HuH-7.5 (cell line): ENCODE measurements at regions not wholly inside any gene's neighbourhood (a gene's known extent, or its start where the extent isn't known, plus 50 kb on each side); places are given as distances from the start of the nearest gene placed in this dataset.

Experiments used
- DNase-seq: peaks from one replicate; pipeline ENCODE4 v3.0.0; 2011; ENCODE audit warnings: low spot score

DNA sequence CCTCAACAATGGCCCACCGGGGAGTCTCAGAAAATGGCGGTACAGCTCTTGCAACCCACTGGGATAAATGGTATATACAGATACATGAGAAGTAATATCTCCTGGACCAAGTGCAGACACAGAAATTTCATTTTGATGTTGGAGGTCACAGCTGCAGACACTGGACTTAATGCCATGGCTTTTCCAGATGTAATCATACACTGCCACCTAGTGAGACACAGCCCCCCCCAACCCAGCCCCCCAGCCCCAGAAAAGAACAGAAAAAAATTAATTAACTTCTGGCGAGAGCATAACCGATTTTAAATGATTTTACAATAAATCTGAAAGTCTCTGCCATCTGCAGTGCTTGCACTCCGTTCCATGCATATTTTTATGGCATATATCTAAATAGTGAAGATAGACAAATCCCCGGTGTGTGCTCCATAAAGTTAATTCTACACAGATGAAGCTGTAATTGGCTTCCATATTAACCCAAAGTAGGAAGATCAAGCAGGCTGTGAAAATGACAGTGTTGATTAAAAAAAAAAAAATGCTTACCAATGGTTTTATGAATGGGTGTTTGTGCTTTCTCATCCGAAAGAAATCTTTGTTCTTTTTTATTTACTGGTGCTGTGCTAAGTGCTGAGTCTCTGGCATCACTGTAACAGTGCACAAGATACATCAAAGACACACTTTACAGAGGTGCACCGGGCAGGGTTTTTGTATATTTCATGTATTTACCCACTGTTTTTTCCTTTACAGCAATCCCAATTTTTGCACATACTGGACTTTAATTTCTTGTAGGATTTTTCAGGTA, 804.1 kb downstream of the TFAP2A start:
- no peak for DNase-seq

DNA sequence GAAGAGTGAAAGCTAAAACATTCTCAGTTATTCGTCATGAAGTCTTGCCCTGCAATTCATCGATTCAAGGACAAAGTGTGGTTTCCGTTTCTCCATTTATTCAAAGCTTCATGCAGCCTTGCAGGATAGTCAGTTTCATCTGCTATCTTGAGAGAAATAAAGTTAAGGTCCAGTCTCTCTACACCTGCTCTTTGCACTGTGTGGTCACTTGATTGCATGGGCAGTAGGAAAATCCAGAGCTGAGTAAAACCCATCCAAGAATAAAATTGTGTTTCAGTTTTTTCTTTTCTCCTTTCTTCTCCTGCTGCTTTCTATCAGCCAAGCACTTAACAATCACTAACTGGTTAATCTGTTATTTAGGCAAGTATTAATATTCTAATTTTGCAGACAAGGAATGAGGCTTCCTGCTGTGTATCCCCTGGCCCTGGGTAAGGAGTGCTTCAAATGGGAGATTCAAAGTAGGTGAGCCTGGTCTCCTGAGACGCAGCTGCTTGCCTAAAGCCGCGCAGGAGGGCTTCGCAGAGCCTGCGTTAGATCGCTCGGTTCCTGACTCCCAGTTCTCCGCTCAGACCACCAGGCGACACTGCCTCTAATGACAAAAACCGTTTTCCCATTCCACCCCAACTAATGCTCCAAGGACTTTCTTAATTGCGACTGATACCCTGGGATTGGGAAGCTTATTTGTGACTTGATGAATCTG, 808.3 kb downstream of the TFAP2A start:
- DNase-seq = no peak

- DNase-seq = no peak
Observed at GRCh38 chr6:9594746-9595145, 820.1 kb downstream of the TFAP2A start.

- no peak for DNase-seq
Observed at GRCh38 chr6:9593554-9593953, 821.3 kb downstream of the TFAP2A start.

DNA sequence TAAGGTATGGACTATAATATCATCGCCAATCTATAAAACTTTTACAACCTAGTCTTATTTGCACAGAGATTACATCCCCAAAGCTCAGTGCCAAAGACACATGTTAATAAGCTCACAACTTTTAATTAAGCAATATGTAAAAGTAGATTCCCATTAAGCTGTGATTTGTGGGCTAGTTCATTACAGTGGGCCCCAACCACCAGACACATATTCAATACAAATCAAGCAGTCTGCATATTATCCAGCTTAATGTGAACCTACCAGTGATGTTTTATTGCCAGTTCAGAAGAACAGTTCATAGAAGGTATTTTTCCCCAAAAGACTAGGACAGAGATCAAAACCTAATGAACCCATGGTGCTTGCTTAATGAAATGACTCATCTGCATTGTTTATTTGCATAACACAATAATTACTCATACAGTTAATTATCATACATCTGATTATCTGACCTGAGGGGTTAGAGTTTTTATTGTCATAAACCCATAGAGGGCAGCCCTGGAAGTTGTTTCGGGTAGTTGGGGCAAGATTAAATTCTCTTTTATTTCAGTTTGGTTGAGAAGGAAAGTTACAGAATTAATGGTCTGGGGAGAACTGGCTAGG, 831.0 kb downstream of the TFAP2A start:
- DNase-seq = no peak

- no peak for DNase-seq
Observed at GRCh38 chr6:9581155-9581554, 833.7 kb downstream of the TFAP2A start.

GRCh38 chr6:9576521-9576920, 838.4 kb downstream of the TFAP2A start:
- no peak for DNase-seq

DNA sequence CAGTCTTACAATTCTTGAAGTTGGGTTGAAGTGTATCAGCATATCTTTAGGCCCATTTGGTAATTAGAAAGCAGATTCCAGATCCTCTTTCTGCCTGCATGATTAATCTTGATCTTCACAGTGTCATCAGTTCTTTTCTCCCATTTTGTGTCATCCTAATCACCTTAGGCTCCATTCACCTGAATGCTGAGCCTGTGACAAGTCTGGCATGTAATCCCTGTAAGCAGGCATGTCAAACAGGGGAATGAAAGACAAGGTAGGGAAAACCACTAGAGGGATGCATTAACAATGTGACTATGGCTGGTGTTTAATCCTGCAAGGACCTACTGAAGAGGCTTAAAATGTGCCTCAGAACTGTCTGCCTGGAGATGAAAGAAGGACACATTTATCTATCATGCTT, 848.8 kb downstream of the TFAP2A start:
- no peak for DNase-seq

- DNase-seq = no peak
Observed at GRCh38 chr6:9564021-9564420, 850.9 kb downstream of the TFAP2A start.

DNA sequence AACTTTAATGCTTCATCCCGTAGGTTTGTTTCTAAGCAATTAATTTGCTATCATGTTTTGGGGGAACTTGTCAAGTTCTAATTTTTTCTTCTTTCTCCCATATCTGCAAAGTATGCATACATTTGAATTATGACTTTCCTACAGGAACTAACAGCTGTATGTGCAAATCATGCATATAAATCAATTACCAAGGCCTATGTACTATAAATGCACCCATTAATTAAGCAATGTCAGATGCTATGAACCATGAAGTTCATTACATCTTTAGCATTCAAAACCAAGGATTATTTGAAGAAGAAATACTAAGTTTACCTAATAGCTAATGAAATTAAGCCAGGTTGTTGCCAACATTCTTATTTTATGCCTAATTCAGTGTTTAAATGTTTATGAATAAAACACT, 851.3 kb downstream of the TFAP2A start:
- DNase-seq = no peak

GRCh38 chr6:9554806-9555205, 860.1 kb downstream of the TFAP2A start:
- no peak for DNase-seq

- DNase-seq = no peak
Observed at GRCh38 chr6:9554323-9554722, 860.6 kb downstream of the TFAP2A start.

DNA sequence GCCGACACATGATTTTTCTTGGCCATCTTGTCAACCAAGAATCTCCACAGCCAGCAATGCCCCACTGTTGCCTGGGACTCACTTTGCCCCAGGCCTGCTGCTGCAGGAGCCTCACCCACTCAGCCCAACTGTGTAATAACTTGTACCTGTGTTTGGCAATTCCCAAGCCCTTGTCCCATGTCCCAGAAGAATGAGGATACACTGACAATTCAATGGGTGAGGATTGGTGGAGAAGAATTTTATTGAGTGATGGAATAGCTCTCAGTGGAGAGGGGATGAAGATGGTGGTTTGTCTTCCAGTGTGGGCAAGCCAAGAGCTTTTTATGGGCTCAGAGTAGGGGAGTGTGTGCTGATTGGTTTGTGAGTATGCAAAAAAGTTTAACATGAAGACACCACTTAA, 861.9 kb downstream of the TFAP2A start:
- no peak for DNase-seq

DNA sequence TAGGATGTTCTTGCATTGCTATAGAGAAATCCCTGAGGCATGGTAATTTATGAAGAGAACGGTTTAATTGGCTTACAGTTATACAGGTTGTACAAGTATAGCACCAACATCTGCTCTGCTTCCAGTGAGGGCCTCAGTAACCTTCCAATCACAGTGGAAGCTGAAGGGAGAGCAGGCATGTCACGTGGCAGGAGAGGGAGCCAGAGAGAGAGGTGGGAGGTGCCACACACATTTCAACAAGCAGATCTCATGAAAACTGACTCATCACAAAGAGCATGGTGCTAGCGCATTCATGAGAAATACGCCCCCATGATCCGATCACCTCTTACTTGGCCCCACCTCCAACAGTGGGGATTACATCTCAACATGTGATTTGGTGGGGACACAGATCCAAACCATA, 871.2 kb downstream of the TFAP2A start:
- DNase-seq = no peak

GRCh38 chr6:9540534-9541126, 874.2 kb downstream of the TFAP2A start:
- DNase-seq = no peak

DNA sequence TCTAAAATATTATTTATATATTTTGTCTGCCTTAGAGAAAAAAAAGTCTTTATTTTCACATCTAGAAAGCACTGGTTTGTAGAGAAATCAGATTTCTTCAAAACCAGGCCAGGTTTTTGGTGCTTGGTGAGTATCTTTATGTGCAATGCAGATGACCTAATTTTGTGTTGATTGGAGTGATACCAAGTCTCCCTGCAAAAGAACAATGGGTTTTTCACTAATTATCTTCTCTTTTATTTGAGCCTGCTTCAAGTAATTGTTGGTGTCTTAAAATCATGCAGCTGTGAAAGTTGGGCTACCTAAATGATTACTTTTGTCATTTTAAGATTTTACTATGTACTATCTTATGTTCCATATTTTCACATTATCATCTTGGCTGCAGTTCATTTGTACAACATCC, 874.7 kb downstream of the TFAP2A start:
- DNase-seq = no peak

- DNase-seq = no peak
Observed at GRCh38 chr6:9539231-9539755, 875.6 kb downstream of the TFAP2A start.

DNA sequence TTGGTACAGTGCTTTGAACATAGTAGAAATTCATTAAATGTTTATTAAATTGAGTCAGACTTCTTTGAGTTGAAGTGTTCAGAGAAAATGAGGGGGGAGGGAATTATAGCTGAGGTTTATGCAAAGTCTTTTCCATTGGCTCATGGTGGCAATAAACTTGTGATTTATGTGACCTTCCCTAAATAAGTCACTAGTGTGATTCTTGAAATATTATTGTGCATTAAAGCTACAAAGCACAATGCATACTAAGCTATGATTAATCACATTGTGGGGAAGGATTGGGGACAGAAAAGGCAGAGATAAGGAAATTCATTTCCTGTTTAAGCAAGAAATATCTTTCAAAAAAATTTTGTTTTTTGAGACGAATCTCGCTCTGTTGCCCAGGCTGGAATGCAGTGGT, 877.5 kb downstream of the TFAP2A start:
- no peak for DNase-seq

- DNase-seq = no peak
Observed at GRCh38 chr6:9535106-9535505, 879.8 kb downstream of the TFAP2A start.

GRCh38 chr6:9532621-9533557, 882.0 kb downstream of the TFAP2A start:
- DNase-seq = no peak

- DNase-seq = no peak
Observed at GRCh38 chr6:9527679-9528286, 887.1 kb downstream of the TFAP2A start.
